IMR-90 (cell line): ENCODE measurements at regions not wholly inside any gene's neighbourhood (a gene's known extent, or its start where the extent isn't known, plus 50 kb on each side); places are given as distances from the start of the nearest gene placed in this dataset.

Experiments
- BHLHE40 ChIP-seq: fragments of 150-350 bp; IDR thresholded peaks from 2 replicates; pipeline ENCODE4 v1.6.1; 2016; ENCODE audit warnings: mild to moderate bottlenecking, low read depth, low read length
- CTCF ChIP-seq: conservative IDR thresholded peaks from 2 replicates; pipeline ENCODE4 v1.5.1; 2012; ENCODE audit warnings: mild to moderate bottlenecking, low read depth, low read length, improper control_type of control experiment
- FOS ChIP-seq: fragments of 150-350 bp; IDR thresholded peaks from 2 replicates; pipeline ENCODE4 v1.6.1; 2016; ENCODE audit warnings: low read depth, low read length
- MAZ ChIP-seq: IDR thresholded peaks from 2 replicates; pipeline ENCODE4 v1.6.1; 2012; ENCODE audit warnings: low read depth, mild to moderate bottlenecking, low read length, improper control_type of control experiment, moderate library complexity, borderline replicate concordance
- POLR2A ChIP-seq: IDR thresholded peaks from 2 replicates; pipeline ENCODE4 v1.6.1; 2012; ENCODE audit warnings: mild to moderate bottlenecking, low read depth, low read length
- RAD21 ChIP-seq: IDR thresholded peaks from 2 replicates; pipeline ENCODE4 v1.6.1; 2012; ENCODE audit warnings: low read length, improper control_type of control experiment
- RCOR1 ChIP-seq: IDR thresholded peaks from 2 replicates; pipeline ENCODE4 v1.6.1; 2012; ENCODE audit warnings: mild to moderate bottlenecking, low read length, improper control_type of control experiment; ENCODE audit not compliant: insufficient replicate concordance
- RFX5 ChIP-seq: IDR thresholded peaks from 2 replicates; pipeline ENCODE4 v1.8.0; 2012; ENCODE audit warnings: low read depth, mild to moderate bottlenecking, low read length, moderate library complexity
- SMC3 ChIP-seq: fragments of 150-350 bp; IDR thresholded peaks from 2 replicates; pipeline ENCODE4 v1.6.1; 2016; ENCODE audit warnings: low read depth, mild to moderate bottlenecking, antibody characterized with exemption, low read length, moderate library complexity
- USF2 ChIP-seq: fragments of 150-350 bp; IDR thresholded peaks from 2 replicates; pipeline ENCODE4 v1.6.1; 2017; ENCODE audit warnings: mild to moderate bottlenecking, antibody characterized with exemption, low read length, low read depth

- TF ChIP-seq SMC3 (no peak), CTCF (no peak), FOS (no peak), POLR2A (no peak), RFX5 (no peak), RAD21 (no peak), BHLHE40 (no peak), RCOR1 (no peak), MAZ (no peak), USF2 (no peak)
Observed at GRCh38 chr3:18225709-18226108, 199.4 kb downstream of the SATB1 start.
